GOT3 (cell line): ENCODE measurements at regions not wholly inside any gene's neighbourhood (a gene's known extent, or its start where the extent isn't known, plus 50 kb on each side); places are given as distances from the start of the nearest gene placed in this dataset.

Experiments
- DNase-seq: peaks from one replicate; lab custom pipeline; 2025; ENCODE audit warnings: mixed read lengths; lab: John Stamatoyannopoulos, UW

DNA sequence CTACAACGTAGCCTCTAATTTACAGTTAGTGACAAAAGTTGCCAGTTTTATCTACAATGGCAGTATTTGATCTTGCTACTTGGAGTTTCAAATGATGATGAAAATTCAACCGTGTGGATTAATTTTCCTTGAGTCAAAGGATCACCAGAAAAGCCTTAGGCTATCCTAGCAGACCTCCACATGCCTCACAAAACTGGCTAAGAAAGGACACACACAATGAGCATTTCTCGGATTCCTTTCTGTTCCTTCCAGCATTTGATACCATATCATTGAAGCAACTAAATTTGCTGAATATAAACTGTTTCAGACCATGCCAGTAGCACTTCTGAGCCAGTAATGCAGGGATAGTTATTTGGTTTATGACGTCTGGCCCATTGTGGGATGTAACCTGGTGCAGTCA is 587.4 kb upstream of the MDFIC2 start:
- DNase-seq: no peak

- DNase-seq: no peak
These were observed 577.6 kb upstream of the MDFIC2 start for GRCh38 chr3:70890020-70890394.

DNA sequence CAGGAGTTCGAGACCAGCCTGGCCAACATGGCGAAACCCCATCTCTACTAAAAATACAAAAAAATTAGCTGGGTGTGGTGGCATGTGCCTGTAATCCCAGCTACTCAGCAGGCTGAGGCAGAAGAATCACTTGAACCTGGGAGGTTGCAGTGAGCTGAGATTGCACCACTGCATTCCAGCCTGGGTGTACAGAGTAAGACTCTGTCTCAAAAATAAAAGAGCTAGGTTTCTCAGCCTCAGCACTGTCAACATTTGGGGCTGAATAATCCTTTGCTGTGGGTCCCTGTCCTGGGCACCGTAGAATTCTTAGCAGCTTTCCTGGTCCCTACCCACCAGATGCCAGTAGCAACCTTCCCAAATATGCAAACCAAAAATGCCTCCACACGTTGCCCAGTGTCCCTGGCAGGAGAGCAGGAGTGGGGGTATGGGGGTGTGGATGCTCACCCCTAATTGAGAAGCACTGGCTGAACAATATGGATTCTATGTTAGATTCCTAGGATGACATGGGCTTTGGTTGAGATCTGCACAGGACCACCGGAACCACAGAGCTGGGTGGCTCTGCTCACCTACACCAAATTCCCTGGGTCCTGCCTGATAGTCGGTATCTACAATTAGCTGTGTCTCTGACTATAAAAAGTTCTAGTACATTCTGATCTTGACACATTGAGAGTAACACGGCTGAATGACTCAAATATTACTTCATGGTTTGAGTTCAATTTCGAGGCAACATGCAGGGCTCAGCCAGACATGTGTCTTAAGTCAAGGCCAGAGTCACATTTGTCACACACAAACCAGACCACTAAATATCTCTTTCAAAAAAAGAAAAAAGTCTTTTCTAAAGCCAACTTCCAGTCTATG is 577.0 kb upstream of the MDFIC2 start:
- no peak for DNase-seq

GRCh38 chr3:70885636-70886035 is 573.2 kb upstream of the MDFIC2 start:
- DNase-seq: no peak

DNA sequence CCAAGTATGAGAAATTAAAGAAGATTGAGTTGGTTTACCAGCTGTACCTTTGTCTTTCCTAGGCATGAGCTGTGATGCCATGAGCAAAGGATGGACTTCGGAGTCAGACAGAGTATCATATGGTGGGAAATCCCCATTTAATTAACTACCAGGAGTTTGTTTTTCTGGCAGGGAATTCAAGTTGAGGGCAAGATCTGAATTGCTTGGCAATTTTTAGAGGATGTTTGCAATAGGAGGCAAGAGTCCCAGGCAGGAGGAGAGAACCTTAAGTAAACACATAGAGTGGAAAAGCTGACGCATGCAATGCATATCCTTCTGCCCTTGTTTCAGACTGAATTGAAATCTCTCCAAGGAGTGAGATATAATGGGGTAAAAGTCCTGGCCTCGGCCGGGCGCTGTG is 569.7 kb upstream of the MDFIC2 start:
- DNase-seq: no peak

- no peak for DNase-seq
These were observed 568.0 kb upstream of the MDFIC2 start for GRCh38 chr3:70880421-70880820.

- no peak for DNase-seq
These were observed 563.7 kb upstream of the MDFIC2 start for GRCh38 chr3:70876154-70876553.

GRCh38 chr3:70874196-70874595 is 561.8 kb upstream of the MDFIC2 start:
- DNase-seq: no peak

GRCh38 chr3:70873686-70874085 is 561.2 kb upstream of the MDFIC2 start:
- DNase-seq: no peak

DNA sequence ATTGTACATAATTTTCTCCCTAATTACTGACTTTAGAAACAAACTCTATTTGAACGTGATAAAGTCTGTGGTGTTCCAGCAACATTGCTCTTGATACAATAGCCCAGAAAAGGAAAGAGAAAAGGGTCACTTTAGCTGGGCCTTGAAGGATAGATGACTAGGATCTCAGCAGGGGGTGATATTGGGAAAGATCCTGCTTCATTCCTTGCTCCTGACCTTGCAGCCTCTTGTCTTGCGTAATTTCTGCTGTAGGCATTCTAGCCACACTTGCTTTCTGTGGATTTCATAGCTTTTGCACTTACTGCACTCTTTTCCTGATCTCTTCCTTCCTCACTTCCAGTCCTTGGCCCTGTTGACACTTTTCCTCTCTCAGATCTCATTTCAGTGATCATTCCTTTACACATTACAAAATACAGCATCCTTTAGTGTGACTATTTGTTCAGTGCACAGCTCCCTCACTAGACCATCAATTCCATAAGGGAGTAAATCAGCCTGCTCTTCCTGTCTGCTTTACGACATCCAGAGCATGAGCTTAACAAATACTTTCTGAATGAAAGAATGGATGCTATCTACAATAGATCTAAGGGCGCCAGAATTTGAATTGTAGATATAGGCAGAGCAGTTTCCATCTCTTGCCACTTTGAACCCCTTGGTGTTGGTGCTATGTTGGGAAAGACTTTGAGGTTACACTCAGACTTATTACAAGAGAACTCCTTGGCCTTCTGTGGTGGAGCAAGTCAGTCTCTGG is 559.6 kb upstream of the MDFIC2 start:
- no peak for DNase-seq

- DNase-seq: no peak
These were observed 558.1 kb upstream of the MDFIC2 start for GRCh38 chr3:70870576-70870975.

DNA sequence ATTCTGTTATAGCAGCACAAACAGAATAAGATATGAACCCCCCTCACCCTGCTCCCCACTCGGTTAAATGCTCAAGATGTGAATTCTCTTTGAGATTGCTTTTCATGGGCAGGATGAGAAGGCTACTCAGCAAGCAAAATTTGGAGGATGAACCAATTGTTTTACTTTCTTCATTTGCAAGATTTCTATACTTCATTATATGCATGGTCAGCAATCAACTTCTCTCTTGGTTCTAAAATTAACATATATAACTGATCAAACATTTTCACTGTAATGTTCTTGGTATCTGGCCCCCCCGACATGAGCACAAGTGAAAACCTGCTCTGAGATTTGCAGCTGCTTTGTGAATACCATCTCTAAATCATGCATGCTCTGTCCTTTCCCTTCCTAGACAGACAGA is 556.1 kb upstream of the MDFIC2 start:
- DNase-seq: no peak

DNA sequence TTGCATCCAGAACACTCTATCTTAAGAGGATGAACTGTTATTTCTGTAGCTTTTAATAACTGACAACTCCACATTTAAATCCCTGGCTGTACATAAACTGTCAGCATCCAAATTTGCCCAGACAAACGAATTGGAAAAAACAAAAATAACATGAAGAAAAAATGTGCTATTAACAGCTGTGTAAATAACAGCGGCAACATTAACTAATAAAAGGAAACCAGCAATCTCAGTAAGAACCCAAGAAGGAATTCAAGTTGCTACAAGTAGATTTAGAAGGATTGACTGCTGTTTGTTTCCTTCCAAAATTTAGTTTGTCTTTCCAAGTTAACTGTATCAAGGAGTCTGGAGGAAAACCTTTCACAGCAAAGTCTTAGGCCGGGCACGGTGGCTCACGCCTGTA is 550.6 kb upstream of the MDFIC2 start:
- no peak for DNase-seq

DNA sequence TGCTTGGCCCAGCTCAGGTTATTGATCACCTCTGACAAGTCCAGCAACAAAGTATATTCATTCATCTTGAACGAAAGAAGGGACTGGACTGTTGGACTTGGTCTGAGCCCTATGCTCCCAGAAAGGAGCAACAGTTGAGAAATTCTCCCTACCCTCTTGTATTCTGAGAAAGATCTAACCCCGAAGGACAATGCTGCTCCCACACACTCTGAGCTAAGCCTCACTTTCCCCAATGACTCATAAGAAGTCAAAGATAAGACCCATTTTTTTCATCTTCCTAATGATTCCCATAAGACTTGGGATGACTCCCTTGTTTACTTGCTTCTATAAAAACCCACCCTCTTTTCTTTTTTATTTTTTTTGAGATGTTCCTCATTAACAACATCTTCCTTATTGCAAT is 549.4 kb upstream of the MDFIC2 start:
- no peak for DNase-seq

GRCh38 chr3:70861234-70861633 is 548.8 kb upstream of the MDFIC2 start:
- DNase-seq: no peak

DNA sequence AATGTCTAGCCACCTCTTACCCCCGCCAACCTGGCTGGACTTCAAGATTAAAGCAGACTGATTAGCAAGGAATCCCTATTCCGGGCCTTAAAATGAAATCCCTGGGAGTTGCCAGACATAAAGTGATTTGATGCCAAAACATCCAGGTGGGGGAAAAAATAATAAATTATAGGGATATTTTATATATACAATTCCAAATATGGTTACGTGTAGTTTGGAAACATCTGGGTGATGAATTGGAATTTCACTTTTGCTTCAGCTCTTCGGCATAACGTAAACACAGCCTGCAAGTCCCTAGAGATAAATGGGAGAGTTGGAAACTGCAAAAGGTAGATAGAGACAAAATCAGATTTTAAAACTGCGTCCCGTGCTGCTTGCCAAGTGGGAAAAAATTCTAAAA is 545.5 kb upstream of the MDFIC2 start:
- DNase-seq: no peak

GRCh38 chr3:70856414-70857162 is 544.1 kb upstream of the MDFIC2 start:
- no peak for DNase-seq

- no peak for DNase-seq
These were observed 542.7 kb upstream of the MDFIC2 start for GRCh38 chr3:70855149-70855548.

DNA sequence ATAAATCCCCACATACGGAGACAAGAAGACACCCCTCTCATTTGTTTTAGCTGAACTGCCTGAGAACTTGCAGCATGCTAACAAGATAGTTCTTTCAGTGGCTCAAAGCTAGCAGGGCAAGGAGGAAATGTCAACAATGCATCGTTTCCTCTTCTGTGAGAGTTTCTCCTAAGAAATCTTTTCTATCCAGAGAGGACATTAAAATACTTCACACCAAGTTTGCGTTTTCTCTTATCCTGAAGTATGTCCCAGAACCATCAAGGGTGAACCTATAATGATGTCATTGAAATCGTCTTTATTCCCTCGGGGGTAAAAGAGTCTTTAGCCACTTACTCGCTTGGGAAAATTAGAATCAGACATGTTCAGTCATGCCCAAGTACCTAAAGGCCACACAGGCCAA is 541.7 kb upstream of the MDFIC2 start:
- DNase-seq: no peak

DNA sequence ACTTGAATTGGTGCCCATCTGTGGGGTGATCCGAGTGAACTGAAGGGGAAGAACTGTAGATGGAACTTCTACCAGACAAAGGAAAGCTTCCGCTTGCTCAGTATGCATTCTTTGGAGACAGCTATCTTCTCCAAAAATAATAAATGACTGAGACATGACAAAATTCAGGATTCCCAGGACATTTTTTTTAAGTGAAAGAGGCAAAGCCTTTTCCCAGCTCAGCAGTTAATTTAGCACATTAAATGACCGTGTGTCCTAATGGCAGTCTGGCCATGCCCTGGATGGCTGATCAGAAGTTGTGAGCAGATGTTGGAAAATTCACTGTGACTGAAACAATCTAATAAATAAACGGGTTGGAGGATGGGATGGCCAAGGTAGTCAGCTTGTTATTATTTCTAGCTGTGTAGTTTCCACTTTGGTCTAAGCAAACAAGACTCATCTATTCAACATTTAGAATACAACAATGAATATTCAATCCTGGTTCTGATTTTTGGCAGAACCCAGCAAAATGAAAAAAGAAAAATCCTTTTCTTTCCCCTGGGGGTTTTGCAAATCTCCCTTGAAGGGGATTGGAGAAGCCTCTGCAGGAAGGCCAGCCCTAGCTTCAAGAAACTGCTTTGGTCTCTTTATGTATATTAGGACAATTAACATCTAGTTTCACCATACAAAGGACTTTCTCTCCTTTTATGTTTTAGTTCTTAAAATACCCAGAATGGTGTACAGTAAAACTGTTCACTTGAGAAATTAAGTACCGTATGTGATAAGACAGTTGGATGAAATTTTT is 540.9 kb upstream of the MDFIC2 start:
- no peak for DNase-seq

GRCh38 chr3:70849911-70850699 is 537.7 kb upstream of the MDFIC2 start:
- no peak for DNase-seq
